Right cardiac atrium (tissue), 5 donors: ENCODE measurements at regions not wholly inside any gene's neighbourhood (a gene's known extent, or its start where the extent isn't known, plus 50 kb on each side); places are given as distances from the start of the nearest gene placed in this dataset.
A peak's percentile ranks its signal among the peaks of the same experiment; 100 is the strongest.

Experiments used
- ATAC-seq, 2 donors: fragments of 200-7000 bp; cut with Tn5 transposase; one replicate each; pipeline versions ENCODE4 v1.8.0 to v1.9.1; 2020; ENCODE audit warnings: moderate library complexity in 2 of 2, mild to moderate bottlenecking in 1 of 2
- DNase-seq, 3 donors: peaks; one replicate each; pipeline ENCODE4 v3.0.0-alpha.2; 2020
- H3K27ac ChIP-seq: one replicate; pipeline ENCODE4 v1.5.1; 2013; ENCODE audit warnings: mild to moderate bottlenecking, low read length, control low read depth, moderate library complexity
- H3K27me3 ChIP-seq: one replicate; pipeline ENCODE4 v1.6.1; 2013; ENCODE audit not compliant: control insufficient read depth, insufficient read depth
- H3K4me1 ChIP-seq: one replicate; pipeline ENCODE4 v1.6.1; 2013; ENCODE audit warnings: low read length; ENCODE audit not compliant: control insufficient read depth, insufficient read depth
- H3K4me3 ChIP-seq: one replicate; pipeline ENCODE4 v1.5.1; 2013; ENCODE audit warnings: low read length, control low read depth
- H3K9me3 ChIP-seq: one replicate; pipeline ENCODE4 v1.6.1; 2013; ENCODE audit warnings: low read length; ENCODE audit not compliant: control insufficient read depth
- WGBS: extraction: QIAGEN DNeasy Blood & Tissue Kit; methylation state at CpG from one replicate; pipeline ENCODE4 v1.1.7; 2013; 5-methylcytosine and 5-hydroxymethylcytosine counted together
- intact Hi-C, 4 donors: fragments of 100-400 bp; cut with DNase I; formaldehyde crosslinking; loops; one replicate each; pipeline versions ENCODE4 v1.11.0 to v1.14.0; 2022 to 2023
- donor health status: healthy with polysubstance abuse.
- donor health status: DM: no; HTN: yes; CAD: no.
- donor health status: DM: no; HTN: no; CAD: no.
- donor health status: DM: no; HTN: yes; CAD: no; lungs with severe emphysema.
- donor health status: DM: yes; HTN: yes; CAD: no.

DNA sequence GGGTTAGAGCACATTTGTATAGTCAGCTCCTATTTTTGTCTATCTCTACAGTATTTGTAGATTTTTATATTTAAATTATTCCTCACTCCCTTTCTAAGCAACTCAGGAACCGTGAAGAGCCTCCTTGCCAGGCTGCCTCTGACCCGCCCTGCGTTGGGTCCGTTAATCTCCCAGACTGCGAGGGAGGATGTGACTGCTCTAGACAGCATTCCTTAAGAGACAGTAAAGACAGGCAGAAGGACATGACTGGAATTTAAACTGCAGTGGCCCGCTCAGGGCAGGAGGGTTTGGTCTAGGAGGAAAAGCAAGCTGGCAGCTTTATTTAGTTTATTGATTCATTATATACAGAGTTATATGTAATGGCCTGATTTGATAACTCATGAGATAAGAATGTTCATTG lies 413.7 kb downstream of the TMEM135 start:
- no peak for ATAC-seq
- 71% methylated on average over 6 of the region's 6 CpGs for WGBS
- H3K27me3 ChIP-seq, result no peaks in the 10 kb centered on the region
- no peak for DNase-seq
- H3K27ac ChIP-seq, result no peak overlapping the region
- H3K4me3 ChIP-seq, result no peak overlapping the region
- no peaks in the 10 kb centered on the region for H3K4me1 ChIP-seq
- intact Hi-C loops, result no loop called here
- no peaks in the 10 kb centered on the region for H3K9me3 ChIP-seq

DNA sequence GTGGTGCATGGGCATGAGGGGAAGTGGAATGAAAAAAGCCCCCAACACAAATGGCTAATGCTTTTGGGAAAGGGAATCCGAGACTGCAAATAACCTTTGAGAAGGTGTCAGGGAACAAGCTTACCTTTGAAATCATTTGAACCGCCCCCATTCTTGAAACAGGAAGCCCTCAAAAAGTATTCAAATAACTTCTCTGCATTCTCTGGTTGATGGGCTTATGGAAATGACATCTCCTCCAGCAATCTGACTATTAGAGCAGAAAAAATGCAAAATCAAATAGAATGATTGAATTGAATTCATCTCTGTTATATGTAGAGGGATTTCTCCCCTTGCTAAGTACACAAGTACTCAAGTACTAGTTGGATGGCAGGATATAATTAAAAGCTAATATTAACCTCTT lies 409.9 kb downstream of the TMEM135 start:
- Histone ChIP-seq H3K9me3 (no peaks in the 10 kb centered on the region), H3K4me1 (peaks cover 2% of the 10 kb centered on the region), H3K27me3 (no peaks in the 10 kb centered on the region), H3K4me3 (no peak overlapping the region), H3K27ac (no peak overlapping the region)
- no peak for ATAC-seq
- 87% methylated on average over 2 of the region's 2 CpGs for WGBS
- no peak for DNase-seq
- intact Hi-C loops, result no loop called here

DNA sequence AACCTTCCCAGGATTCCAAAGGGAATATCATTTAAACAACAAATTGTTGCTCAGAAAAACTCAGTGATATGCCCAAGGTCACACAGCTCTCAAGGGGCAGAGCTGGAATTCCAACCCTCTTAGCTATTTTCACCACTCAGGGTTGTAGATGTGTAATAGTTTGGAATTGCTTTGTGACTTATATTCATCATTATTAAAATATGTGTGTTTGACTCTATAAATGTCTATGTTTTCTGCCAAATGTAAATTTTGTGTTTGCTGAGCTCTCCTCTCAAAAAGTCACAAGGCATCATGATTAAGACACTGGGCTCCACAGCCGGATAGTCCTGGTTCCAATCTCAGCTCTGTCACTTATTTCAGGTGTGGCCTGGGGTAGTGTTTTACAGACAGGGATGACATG lies 407.3 kb downstream of the TMEM135 start:
- no peak overlapping the region for H3K27ac ChIP-seq
- H3K4me3 ChIP-seq, result no peak overlapping the region
- H3K4me1 ChIP-seq, result peaks cover 2% of the 10 kb centered on the region
- intact Hi-C loops, result no loop called here
- no peaks in the 10 kb centered on the region for H3K9me3 ChIP-seq
- WGBS, result 60% methylated on average over 1 of the region's 1 CpG
- ATAC-seq (peak in 1 of 2 donors; percentile 44), DNase-seq (no peak)
- no peaks in the 10 kb centered on the region for H3K27me3 ChIP-seq

GRCh38 chr11:87443707-87444106 lies 406.0 kb downstream of the TMEM135 start:
- ATAC-seq (peak in 1 of 2 donors; percentile 46), DNase-seq (peak in 1 of 3 donors; percentile 46)
- Histone ChIP-seq H3K27me3 (no peaks in the 10 kb centered on the region), H3K9me3 (no peaks in the 10 kb centered on the region), H3K4me3 (no peak overlapping the region), H3K27ac (no peak overlapping the region), H3K4me1 (peaks cover 2% of the 10 kb centered on the region)
- intact Hi-C loops, result no loop called here
- 37% methylated on average over 2 of the region's 2 CpGs for WGBS

GRCh38 chr11:87440076-87440770 lies 402.5 kb downstream of the TMEM135 start:
- Histone ChIP-seq H3K9me3 (no peaks in the 10 kb centered on the region), H3K4me1 (peaks cover 1% of the 10 kb centered on the region), H3K27me3 (no peaks in the 10 kb centered on the region), H3K27ac (no peak overlapping the region), H3K4me3 (no peak overlapping the region)
- intact Hi-C loops, result no loop called here
- DNase-seq, result no peak
- peak in 1 of 2 donors; percentile 56 for ATAC-seq
- 60% methylated on average over 3 of the region's 3 CpGs for WGBS

GRCh38 chr11:87438416-87438815 lies 400.7 kb downstream of the TMEM135 start:
- H3K4me3 ChIP-seq, result no peak overlapping the region
- ATAC-seq, result no peak
- DNase-seq, result no peak
- intact Hi-C loops, result no loop called here
- H3K4me1 ChIP-seq, result no peaks in the 10 kb centered on the region
- no peaks in the 10 kb centered on the region for H3K9me3 ChIP-seq
- WGBS, result 77% methylated on average over 1 of the region's 1 CpG
- H3K27ac ChIP-seq, result no peak overlapping the region
- no peaks in the 10 kb centered on the region for H3K27me3 ChIP-seq

GRCh38 chr11:87437844-87438223 lies 400.1 kb downstream of the TMEM135 start:
- Histone ChIP-seq H3K27me3 (no peaks in the 10 kb centered on the region), H3K9me3 (no peaks in the 10 kb centered on the region), H3K4me3 (no peak overlapping the region), H3K4me1 (no peaks in the 10 kb centered on the region), H3K27ac (no peak overlapping the region)
- DNase-seq, result no peak
- intact Hi-C loops, result no loop called here
- ATAC-seq, result no peak

DNA sequence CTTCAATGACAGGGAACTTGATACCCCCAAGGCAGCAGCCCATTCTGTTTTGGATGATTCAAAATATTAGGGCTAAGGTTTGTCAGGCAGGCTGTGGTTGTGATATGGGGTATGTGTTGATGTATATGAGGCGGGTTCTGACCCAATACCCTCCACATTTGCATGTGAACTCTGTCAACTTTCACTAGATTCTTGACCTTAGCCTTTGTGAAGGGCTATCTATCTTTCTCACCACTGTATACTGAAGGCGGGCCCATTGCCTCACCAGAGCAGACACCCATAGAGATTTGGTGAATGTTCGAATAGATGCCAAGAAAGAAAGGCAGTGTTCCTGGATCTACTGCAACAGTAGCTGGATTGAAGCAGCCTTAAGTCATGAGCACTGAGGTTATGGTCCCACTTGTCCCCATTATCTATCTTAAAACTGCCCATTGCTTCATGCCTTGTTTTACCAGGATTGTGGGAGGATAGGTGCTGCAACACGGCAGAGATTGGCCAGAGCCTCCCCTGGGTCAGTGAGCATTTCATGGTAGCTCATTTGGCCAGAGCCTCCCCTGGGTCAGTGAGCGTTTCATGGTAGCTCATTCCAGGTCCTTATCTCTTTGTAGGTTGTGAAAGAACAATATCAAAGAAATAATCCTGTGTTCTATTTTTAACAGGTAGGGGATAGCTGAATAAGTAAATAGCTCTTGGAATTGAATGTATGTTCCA lies 399.6 kb downstream of the TMEM135 start:
- H3K4me3 ChIP-seq, result no peak overlapping the region
- WGBS, result 77% methylated on average over 5 of the region's 5 CpGs
- no peaks in the 10 kb centered on the region for H3K9me3 ChIP-seq
- H3K27ac ChIP-seq, result no peak overlapping the region
- no peaks in the 10 kb centered on the region for H3K27me3 ChIP-seq
- no peak for DNase-seq
- intact Hi-C loops, result no loop called here
- no peaks in the 10 kb centered on the region for H3K4me1 ChIP-seq
- ATAC-seq, result no peak

DNA sequence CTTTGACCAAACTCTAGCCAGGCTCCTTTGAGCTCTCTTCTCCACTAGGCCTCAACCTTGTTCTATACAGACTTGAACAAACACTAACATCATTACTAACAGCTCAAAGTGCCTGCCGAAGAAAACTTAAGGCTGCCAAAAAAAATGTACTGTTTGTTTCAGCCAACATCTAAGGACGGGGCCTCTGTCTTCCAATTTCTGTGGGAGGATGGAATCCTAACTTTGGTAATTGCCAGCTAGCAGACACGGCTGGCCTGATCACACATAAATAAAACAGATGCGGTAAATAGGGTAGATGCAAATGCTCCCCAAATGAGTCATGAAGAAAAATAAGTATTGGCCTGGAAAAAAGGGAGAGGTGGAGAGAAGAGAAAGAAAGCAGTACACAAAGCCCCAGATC lies 394.3 kb downstream of the TMEM135 start:
- H3K4me3 ChIP-seq, result no peak overlapping the region
- ATAC-seq (peak in 1 of 2 donors; percentile 29), DNase-seq (no peak)
- H3K4me1 ChIP-seq, result peaks cover 1% of the 10 kb centered on the region
- intact Hi-C loops, result no loop called here
- no peaks in the 10 kb centered on the region for H3K9me3 ChIP-seq
- H3K27ac ChIP-seq, result no peak overlapping the region
- no peaks in the 10 kb centered on the region for H3K27me3 ChIP-seq
- WGBS, result 59% methylated on average over 4 of the region's 4 CpGs

GRCh38 chr11:87431392-87431791 lies 393.7 kb downstream of the TMEM135 start:
- Histone ChIP-seq H3K4me1 (peaks cover 1% of the 10 kb centered on the region), H3K27me3 (no peaks in the 10 kb centered on the region), H3K9me3 (no peaks in the 10 kb centered on the region), H3K4me3 (no peak overlapping the region), H3K27ac (no peak overlapping the region)
- intact Hi-C loops, result no loop called here
- 84% methylated on average over 2 of the region's 2 CpGs for WGBS
- DNase-seq, result no peak
- ATAC-seq, result peak in 1 of 2 donors; percentile 40

- DNase-seq, result no peak
- no peak overlapping the region for H3K27ac ChIP-seq
- 37% methylated on average over 3 of the region's 3 CpGs for WGBS
- H3K27me3 ChIP-seq, result no peaks in the 10 kb centered on the region
- no peak for ATAC-seq
- H3K4me1 ChIP-seq, result peaks cover 1% of the 10 kb centered on the region
- H3K9me3 ChIP-seq, result no peaks in the 10 kb centered on the region
- no peak overlapping the region for H3K4me3 ChIP-seq
- intact Hi-C loops, result no loop called here
Observed at GRCh38 chr11:87430821-87431220, 393.1 kb downstream of the TMEM135 start.
